ENCODE measurements at regions not wholly inside any gene's neighbourhood (a gene's known extent, or its start where the extent isn't known, plus 50 kb on each side); places are given as distances from the start of the nearest gene placed in this dataset.

DNA sequence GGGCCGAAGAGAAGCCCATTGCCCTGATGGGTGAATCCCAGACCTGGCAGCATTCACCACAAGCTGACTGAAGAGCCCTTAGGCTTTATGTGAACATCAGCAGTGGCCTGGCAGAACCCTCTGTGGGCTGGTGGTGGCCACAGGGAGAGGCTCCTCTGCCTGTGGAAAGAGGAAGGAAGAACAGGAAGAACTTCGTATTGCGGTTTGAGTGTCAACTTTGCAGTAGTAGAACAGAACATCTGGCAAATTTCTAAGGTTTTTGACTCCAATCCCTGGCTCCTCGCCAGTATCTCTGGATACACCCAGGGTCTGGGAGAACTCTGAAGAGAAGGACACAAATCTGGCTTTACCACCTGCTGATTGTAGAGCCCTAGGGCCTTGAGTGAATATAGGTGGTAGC, 356.4 kb upstream of the GRAMD2B start:
- WGBS (ENCODE audit: insufficient coverage) = 60% methylated on average over 4 of the region's 4 CpGs
- peaks cover 4% of the 10 kb centered on the region for H3K9me3 ChIP-seq (ENCODE audit: control insufficient read depth, insufficient read depth, low read length)
- Mint-ChIP-seq H3K27ac (no peak overlapping the region), H3K27me3 (ENCODE audit: low read depth in 2 of 2) (no peaks in the 10 kb centered on the region), H3K36me3 (no peaks in the 10 kb centered on the region), H3K4me1 (no peaks in the 10 kb centered on the region), H3K9me3 (peaks cover 10 to 14% of the 10 kb centered on the region in 2 donors), H3K4me3 (no peak overlapping the region)
- ATAC-seq (no peak), DNase-seq (no peak)
- no peaks in the 10 kb centered on the region for H3K27me3 ChIP-seq (ENCODE audit: control insufficient read depth, insufficient read depth, low read length)
- intact Hi-C loops (cut with micrococcal nuclease) = no loop called here
- no peaks in the 10 kb centered on the region for H3K36me3 ChIP-seq (ENCODE audit: control insufficient read depth, insufficient read depth, low read length)
- no peak overlapping the region for H3K4me3 ChIP-seq (ENCODE audit: low read length)
- no peak overlapping the region for H3K27ac ChIP-seq (ENCODE audit: low read length)
- TF ChIP-seq CTCF (IDR thresholded peaks at IDR 0.05) = no peak
- no peaks in the 10 kb centered on the region for H3K4me1 ChIP-seq (ENCODE audit: control insufficient read depth, insufficient read depth, low read length)

GRCh38 chr5:126067404-126067803, 355.8 kb upstream of the GRAMD2B start:
- Mint-ChIP-seq H3K36me3 (no peaks in the 10 kb centered on the region), H3K27me3 (ENCODE audit: low read depth in 2 of 2) (no peaks in the 10 kb centered on the region), H3K4me1 (no peaks in the 10 kb centered on the region), H3K9me3 (peaks cover 12 to 16% of the 10 kb centered on the region in 2 donors), H3K4me3 (no peak overlapping the region), H3K27ac (no peak overlapping the region)
- H3K27ac ChIP-seq (ENCODE audit: low read length) = no peak overlapping the region
- no peaks in the 10 kb centered on the region for H3K27me3 ChIP-seq (ENCODE audit: control insufficient read depth, insufficient read depth, low read length)
- ATAC-seq = no peak
- H3K36me3 ChIP-seq (ENCODE audit: control insufficient read depth, insufficient read depth, low read length) = no peaks in the 10 kb centered on the region
- DNase-seq = no peak
- H3K9me3 ChIP-seq (ENCODE audit: control insufficient read depth, insufficient read depth, low read length) = peaks cover 4% of the 10 kb centered on the region
- TF ChIP-seq CTCF (IDR thresholded peaks at IDR 0.05) = no peak
- no peaks in the 10 kb centered on the region for H3K4me1 ChIP-seq (ENCODE audit: control insufficient read depth, insufficient read depth, low read length)
- intact Hi-C loops (cut with micrococcal nuclease) = no loop called here
- WGBS (ENCODE audit: insufficient coverage) = no CpG with 5 or more reads among the region's 2 CpGs
- H3K4me3 ChIP-seq (ENCODE audit: low read length) = no peak overlapping the region

- H3K27me3 Mint-ChIP-seq (ENCODE audit: low read depth in 2 of 2) = no peaks in the 10 kb centered on the region
- TF ChIP-seq CTCF (IDR thresholded peaks at IDR 0.05) = no peak
- H3K36me3 ChIP-seq (ENCODE audit: control insufficient read depth, insufficient read depth, low read length) = no peaks in the 10 kb centered on the region
- WGBS (ENCODE audit: insufficient coverage) = 100% methylated on average over 1 of the region's 3 CpGs
- H3K4me1 Mint-ChIP-seq = no peaks in the 10 kb centered on the region
- H3K4me3 ChIP-seq (ENCODE audit: low read length) = no peak overlapping the region
- no peak overlapping the region for H3K27ac Mint-ChIP-seq
- H3K36me3 Mint-ChIP-seq = peaks cover 6% of the 10 kb centered on the region
- H3K4me3 Mint-ChIP-seq = no peak overlapping the region
- no peak for DNase-seq
- H3K27me3 ChIP-seq (ENCODE audit: control insufficient read depth, insufficient read depth, low read length) = no peaks in the 10 kb centered on the region
- intact Hi-C loops (cut with micrococcal nuclease) = no loop called here
- peaks cover 7% of the 10 kb centered on the region for H3K9me3 ChIP-seq (ENCODE audit: control insufficient read depth, insufficient read depth, low read length)
- peaks cover 11 to 21% of the 10 kb centered on the region in 2 donors for H3K9me3 Mint-ChIP-seq
- ATAC-seq = no peak
- H3K4me1 ChIP-seq (ENCODE audit: control insufficient read depth, insufficient read depth, low read length) = no peaks in the 10 kb centered on the region
- H3K27ac ChIP-seq (ENCODE audit: low read length) = no peak overlapping the region
Observed at GRCh38 chr5:126069329-126069728, 353.9 kb upstream of the GRAMD2B start.

DNA sequence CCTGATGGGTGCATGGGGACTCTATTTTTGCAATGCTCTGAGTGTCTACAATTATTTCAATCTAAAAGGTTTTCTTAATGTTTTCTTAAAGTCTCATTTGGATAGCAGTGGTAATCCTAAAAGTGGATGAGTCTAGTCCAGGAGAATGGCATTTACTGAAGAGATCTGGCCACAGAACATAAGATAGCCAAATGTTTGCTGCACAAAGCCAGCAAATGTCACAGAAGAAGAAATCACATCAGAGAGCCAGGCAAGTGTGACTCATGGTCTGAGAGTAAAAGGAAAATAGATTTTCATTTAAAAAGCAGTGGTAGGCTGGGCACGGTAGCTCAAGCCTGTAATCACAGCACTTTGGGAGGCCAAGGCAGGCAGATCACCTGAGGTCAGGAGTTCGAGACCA, 352.7 kb upstream of the GRAMD2B start:
- H3K27me3 ChIP-seq (ENCODE audit: control insufficient read depth, insufficient read depth, low read length) = no peaks in the 10 kb centered on the region
- WGBS (ENCODE audit: insufficient coverage) = 75% methylated on average over 1 of the region's 2 CpGs
- intact Hi-C loops (cut with micrococcal nuclease) = no loop called here

More for the DNA sequence above, 352.7 kb upstream of the GRAMD2B start:
- no peak for TF ChIP-seq CTCF (IDR thresholded peaks at IDR 0.05)
- H3K4me3 Mint-ChIP-seq = no peak overlapping the region
- Histone ChIP-seq H3K9me3 (ENCODE audit: control insufficient read depth, insufficient read depth, low read length) (peaks cover 7% of the 10 kb centered on the region), H3K4me1 (ENCODE audit: control insufficient read depth, insufficient read depth, low read length) (no peaks in the 10 kb centered on the region), H3K27ac (ENCODE audit: low read length) (no peak overlapping the region), H3K36me3 (ENCODE audit: control insufficient read depth, insufficient read depth, low read length) (no peaks in the 10 kb centered on the region), H3K4me3 (ENCODE audit: low read length) (no peak overlapping the region)
- H3K36me3 Mint-ChIP-seq = peaks cover 6% of the 10 kb centered on the region
- ATAC-seq = no peak
- no peaks in the 10 kb centered on the region for H3K4me1 Mint-ChIP-seq
- no peak overlapping the region for H3K27ac Mint-ChIP-seq
- H3K9me3 Mint-ChIP-seq = peaks cover 14 to 20% of the 10 kb centered on the region in 2 donors
- no peaks in the 10 kb centered on the region for H3K27me3 Mint-ChIP-seq (ENCODE audit: low read depth in 2 of 2)
- DNase-seq = no peak

All from natural killer cell (primary cell).